HL-60 (cell line): ENCODE measurements at regions not wholly inside any gene's neighbourhood (a gene's known extent, or its start where the extent isn't known, plus 50 kb on each side); places are given as distances from the start of the nearest gene placed in this dataset.

Experiments
- GABPA ChIP-seq: IDR thresholded peaks from 2 replicates; pipeline ENCODE4 v1.6.1; 2012; ENCODE audit warnings: low read depth
- POLR2AphosphoS5 ChIP-seq: IDR thresholded peaks from 2 replicates; pipeline ENCODE4 v1.6.1; 2012; ENCODE audit warnings: low read depth
- SPI1 ChIP-seq: IDR thresholded peaks from 2 replicates; pipeline ENCODE4 v1.6.1; 2012; ENCODE audit warnings: low read depth, mild to moderate bottlenecking, borderline replicate concordance
- TF ChIP-seq, protein P1 (sequence below): IDR thresholded peaks from 2 replicates; pipeline ENCODE4 v1.6.1; 2012; ENCODE audit warnings: low read depth; ENCODE audit not compliant: insufficient replicate concordance
- TF ChIP-seq, protein P2 (sequence below): IDR thresholded peaks from one replicate; pipeline ENCODE4 v1.5.1; 2011; ENCODE audit warnings: low read length, control low read depth, inconsistent platforms; ENCODE audit not compliant: insufficient read depth

DNA sequence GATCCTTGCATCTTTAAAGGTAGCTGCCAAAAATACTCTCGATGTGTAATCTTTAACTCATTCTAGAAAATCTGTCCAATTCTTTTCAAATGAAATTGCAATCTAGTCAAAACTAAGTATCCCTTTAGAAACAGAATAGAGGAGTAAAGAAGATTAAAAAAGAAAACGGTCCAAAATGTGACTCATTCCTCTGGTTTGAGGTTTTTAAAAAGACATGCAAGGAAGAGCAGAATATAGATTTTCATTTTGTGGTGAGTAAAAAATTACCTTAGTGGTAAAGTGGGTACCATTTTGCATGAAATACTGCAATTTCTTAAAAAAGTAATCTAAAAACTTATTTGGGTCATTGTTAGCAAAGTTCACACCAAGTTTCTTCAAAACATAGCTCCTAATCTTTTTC lies 108.4 kb downstream of the BRMS1L start:
- TF ChIP-seq, protein P1, sequence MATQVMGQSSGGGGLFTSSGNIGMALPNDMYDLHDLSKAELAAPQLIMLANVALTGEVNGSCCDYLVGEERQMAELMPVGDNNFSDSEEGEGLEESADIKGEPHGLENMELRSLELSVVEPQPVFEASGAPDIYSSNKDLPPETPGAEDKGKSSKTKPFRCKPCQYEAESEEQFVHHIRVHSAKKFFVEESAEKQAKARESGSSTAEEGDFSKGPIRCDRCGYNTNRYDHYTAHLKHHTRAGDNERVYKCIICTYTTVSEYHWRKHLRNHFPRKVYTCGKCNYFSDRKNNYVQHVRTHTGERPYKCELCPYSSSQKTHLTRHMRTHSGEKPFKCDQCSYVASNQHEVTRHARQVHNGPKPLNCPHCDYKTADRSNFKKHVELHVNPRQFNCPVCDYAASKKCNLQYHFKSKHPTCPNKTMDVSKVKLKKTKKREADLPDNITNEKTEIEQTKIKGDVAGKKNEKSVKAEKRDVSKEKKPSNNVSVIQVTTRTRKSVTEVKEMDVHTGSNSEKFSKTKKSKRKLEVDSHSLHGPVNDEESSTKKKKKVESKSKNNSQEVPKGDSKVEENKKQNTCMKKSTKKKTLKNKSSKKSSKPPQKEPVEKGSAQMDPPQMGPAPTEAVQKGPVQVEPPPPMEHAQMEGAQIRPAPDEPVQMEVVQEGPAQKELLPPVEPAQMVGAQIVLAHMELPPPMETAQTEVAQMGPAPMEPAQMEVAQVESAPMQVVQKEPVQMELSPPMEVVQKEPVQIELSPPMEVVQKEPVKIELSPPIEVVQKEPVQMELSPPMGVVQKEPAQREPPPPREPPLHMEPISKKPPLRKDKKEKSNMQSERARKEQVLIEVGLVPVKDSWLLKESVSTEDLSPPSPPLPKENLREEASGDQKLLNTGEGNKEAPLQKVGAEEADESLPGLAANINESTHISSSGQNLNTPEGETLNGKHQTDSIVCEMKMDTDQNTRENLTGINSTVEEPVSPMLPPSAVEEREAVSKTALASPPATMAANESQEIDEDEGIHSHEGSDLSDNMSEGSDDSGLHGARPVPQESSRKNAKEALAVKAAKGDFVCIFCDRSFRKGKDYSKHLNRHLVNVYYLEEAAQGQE: no peak
- TF ChIP-seq, protein P2, sequence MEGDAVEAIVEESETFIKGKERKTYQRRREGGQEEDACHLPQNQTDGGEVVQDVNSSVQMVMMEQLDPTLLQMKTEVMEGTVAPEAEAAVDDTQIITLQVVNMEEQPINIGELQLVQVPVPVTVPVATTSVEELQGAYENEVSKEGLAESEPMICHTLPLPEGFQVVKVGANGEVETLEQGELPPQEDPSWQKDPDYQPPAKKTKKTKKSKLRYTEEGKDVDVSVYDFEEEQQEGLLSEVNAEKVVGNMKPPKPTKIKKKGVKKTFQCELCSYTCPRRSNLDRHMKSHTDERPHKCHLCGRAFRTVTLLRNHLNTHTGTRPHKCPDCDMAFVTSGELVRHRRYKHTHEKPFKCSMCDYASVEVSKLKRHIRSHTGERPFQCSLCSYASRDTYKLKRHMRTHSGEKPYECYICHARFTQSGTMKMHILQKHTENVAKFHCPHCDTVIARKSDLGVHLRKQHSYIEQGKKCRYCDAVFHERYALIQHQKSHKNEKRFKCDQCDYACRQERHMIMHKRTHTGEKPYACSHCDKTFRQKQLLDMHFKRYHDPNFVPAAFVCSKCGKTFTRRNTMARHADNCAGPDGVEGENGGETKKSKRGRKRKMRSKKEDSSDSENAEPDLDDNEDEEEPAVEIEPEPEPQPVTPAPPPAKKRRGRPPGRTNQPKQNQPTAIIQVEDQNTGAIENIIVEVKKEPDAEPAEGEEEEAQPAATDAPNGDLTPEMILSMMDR: no peak
- TF ChIP-seq SPI1 (no peak), POLR2AphosphoS5 (no peak), GABPA (no peak)
